HG03558 (cell line): ENCODE measurements at regions not wholly inside any gene's neighbourhood (a gene's known extent, or its start where the extent isn't known, plus 50 kb on each side); places are given as distances from the start of the nearest gene placed in this dataset.

Experiments used
- ATAC-seq: cut with Tn5 transposase; IDR thresholded peaks from one replicate; pipeline ENCODE4 v1.9.1; 2021; ENCODE audit warnings: moderate number of reproducible peaks; ENCODE audit not compliant: unreplicated experiment; ENCODE audit errors: extremely low read depth

DNA sequence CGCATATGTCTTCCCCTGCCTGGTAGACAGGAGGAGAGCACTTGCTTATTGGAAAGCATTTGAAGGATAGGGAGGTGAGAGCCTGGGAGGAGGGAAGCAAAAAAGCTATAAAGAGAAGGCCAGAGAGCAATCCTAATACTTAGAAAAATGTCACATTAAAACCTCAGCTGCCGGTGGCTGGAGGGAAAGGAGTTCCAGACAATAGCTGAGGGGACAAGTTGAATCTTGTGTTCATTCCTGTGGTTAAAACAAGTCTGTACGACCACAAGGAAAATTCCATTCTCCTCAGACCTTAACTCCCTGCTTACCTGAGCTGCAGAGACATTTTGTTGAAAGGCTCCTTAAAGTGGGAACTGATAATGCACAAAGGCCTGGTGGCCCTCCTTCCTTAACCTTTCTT lies 218.8 kb upstream of the CAMK1G start:
- ATAC-seq, result no peak

- no peak for ATAC-seq
These were observed 216.3 kb upstream of the CAMK1G start for GRCh38 chr1:209367061-209367772.

- ATAC-seq, result no peak
These were observed 214.5 kb upstream of the CAMK1G start for GRCh38 chr1:209368864-209369598.

- ATAC-seq, result no peak
These were observed 213.1 kb upstream of the CAMK1G start for GRCh38 chr1:209370241-209370995.

- ATAC-seq, result no peak
These were observed 208.4 kb upstream of the CAMK1G start for GRCh38 chr1:209375097-209375496.

DNA sequence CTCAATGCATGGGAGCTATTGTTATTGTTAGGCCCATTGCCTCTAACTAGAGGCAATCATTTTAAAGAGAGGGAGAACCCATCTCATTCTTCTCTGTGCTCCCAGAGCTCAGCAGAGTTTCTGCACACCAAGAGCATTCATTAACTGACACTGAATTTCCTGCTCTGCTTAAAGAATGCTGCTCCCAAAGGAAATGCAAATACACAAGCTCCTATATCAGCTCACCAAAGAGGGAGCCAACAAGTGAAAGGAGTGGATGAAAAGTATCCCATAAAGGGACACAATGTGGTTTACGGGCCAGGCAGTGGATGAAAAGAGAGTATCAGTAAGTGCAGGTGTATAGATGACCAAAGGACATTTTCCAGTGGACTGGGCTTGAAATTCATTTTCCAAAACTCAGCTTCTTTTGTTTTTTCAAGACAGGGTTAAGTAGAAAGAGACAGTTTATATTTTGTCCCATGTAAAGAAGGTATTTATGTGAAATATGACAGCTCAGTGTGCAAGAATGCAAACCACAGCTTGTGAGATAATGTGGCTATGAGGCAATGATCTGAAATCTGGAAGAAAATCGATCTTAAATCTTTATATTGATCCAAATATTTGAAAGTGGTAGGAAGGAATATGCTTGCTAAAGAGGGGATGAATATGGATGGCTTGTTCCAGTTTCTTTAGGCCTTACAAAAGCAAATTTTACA lies 207.7 kb upstream of the CAMK1G start:
- ATAC-seq, result no peak

DNA sequence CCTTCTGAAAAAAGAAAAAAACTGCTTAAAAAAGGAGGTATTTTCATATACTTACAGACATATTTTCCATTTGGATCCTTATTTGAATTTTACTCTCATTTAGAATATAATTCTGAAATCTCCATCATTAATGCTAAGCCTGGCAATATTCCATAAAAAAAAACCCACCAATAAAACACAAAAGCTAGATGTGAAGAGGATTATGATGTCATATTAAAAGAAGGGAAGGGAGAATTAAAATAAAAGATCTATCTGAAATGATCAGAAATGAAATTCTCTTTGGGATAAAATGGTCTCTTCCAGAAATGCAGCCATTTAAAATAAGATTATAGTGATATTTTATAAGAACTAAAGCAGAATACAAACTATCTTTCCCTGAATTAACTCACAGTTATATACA lies 206.7 kb upstream of the CAMK1G start:
- ATAC-seq, result no peak

GRCh38 chr1:209377995-209378394 lies 205.5 kb upstream of the CAMK1G start:
- no peak for ATAC-seq

DNA sequence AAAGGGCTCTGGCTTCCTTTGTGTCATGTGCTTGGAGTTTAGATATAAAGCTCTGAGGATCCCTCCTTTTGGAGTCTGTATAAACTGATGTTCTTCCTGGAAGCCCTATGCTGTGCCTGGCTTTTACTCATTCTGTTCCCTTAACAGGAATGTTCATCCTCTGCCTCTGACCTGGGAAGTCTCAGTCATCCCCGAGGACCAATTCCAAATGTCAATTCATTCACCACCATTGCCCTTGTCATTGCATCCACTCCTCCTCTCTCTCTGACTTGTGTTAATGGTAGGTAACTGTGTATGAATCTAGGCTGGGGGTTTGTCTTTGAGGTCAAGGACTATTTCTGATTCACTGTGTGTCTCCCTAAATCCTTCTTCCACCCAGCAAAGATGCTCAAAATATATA lies 204.2 kb upstream of the CAMK1G start:
- ATAC-seq, result no peak

DNA sequence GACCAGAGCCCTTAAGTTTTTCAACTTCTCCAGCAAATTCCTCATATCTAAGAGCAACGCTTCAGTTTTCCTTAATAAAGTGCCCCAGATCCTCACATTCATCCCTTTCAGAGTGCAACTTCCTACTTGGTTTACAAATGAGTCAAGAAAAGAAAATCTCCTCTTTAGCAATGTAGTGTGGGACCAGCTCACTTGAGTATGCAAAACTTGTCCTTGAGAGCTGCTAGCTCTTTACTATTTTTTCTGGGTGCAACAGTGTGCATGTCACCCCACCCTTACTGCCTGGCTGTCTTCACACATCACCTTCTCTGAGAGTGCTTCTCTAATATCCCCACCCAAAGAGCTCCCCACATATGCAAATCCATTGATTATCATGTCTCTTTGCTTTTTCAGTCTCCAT lies 203.1 kb upstream of the CAMK1G start:
- no peak for ATAC-seq

GRCh38 chr1:209382231-209383100 lies 201.0 kb upstream of the CAMK1G start:
- no peak for ATAC-seq

GRCh38 chr1:209383422-209383821 lies 200.1 kb upstream of the CAMK1G start:
- ATAC-seq, result no peak

- no peak for ATAC-seq
These were observed 199.4 kb upstream of the CAMK1G start for GRCh38 chr1:209383907-209384709.

DNA sequence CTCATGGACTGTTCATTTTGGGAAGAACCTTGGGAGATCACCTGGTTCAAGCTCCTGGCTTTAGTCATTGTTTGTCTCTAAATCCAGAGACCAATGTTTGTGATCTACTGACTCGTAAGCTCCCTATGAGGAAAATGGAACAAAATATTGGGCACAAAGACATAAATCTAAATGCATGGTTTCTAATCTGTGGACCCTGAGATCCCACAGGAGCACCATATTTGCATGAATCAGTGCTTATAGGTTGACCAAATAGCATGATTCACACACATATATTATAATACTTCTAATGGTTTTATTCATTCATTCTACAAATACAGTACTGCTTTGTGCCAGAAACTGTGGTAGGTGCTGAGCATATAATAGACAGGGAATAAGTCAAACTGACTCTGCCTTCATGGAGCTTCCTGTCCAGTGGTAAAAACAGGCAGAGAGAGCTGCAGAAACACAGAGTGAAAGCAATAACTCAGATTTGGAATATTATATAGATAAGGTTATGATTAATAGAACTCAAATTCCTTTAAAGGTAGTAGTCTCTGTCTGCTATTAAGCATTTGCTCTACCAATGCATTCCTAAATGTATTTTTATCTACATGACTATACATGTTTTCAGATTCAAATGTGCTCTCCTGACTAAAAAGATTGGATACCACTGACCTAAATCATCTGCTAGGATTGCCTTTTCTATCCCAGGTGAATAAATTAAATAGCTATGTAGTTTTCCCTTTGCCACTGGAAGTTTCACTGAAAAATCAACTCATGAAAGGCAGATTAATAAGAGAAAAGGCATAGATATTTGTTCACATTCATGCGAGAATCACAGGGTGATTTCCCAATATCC lies 198.6 kb upstream of the CAMK1G start:
- no peak for ATAC-seq

- no peak for ATAC-seq
These were observed 197.4 kb upstream of the CAMK1G start for GRCh38 chr1:209386156-209386555.

DNA sequence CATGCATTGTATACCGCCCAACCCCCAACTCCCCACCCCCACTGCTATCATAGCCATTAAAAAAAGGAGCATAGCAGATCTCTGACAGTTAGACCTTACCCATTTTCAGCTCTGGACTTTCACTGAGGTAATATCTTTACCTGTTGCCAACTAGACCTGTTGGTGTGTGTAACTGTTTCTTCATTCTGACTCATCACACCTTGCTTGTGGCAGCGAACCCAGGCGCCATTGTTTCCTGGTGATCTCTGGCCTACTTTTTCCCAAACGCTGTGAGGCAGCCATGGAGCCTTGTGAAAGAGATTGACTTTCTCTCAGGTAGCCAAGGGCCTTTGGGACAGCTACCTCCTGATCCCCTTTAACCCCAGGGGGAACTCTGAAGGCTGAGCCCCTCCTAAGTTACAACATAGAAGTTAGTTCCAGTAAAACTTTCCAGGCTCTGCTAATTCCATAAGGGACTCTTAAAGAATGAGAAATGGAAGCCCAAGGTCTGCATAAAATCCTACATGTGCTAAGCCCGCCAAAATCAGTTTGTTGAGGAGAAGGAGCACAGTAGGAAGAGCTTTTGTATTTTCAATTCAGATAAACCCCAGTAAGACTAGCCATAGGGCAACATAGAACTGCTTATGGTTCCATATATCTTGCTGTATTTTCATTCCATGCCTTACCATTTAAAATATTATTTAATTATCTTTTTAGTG lies 196.1 kb upstream of the CAMK1G start:
- ATAC-seq, result no peak

GRCh38 chr1:209387969-209388329 lies 195.6 kb upstream of the CAMK1G start:
- ATAC-seq, result no peak

- no peak for ATAC-seq
These were observed 195.2 kb upstream of the CAMK1G start for GRCh38 chr1:209388358-209388757.
